WTC11 (cell line): ENCODE measurements at regions not wholly inside any gene's neighbourhood (a gene's known extent, or its start where the extent isn't known, plus 50 kb on each side); places are given as distances from the start of the nearest gene placed in this dataset.

Experiments used
- ATAC-seq: fragments of 200-7000 bp; cut with Tn5 transposase; 2 replicates; pipeline ENCODE4 v1.10.0; 2021; ENCODE audit warnings: mild to moderate bottlenecking, moderate library complexity
- CTCF ChIA-PET: fragments of 300-600 bp; sonication (Branson Sonifier 250); formaldehyde crosslinking; loops from one replicate; lab custom pipeline; 2021; ENCODE audit warnings: antibody characterized with exemption; lab: Charles Lee
- POLR2A ChIA-PET: fragments of 350-600 bp; sonication (Branson Sonifier 250); formaldehyde crosslinking; loops from one replicate; lab custom pipeline; 2021; ENCODE audit warnings: antibody characterized with exemption; lab: Charles Lee
- DNase-seq: peaks from one replicate; pipeline ENCODE4 v3.0.0; 2021; ENCODE audit warnings: low spot score
- H3K27ac Mint-ChIP-seq: 2 replicates; pipeline ENCODE4 v1.8.0; 2021; ENCODE audit warnings: mixed read lengths
- H3K27me3 Mint-ChIP-seq: 2 replicates; pipeline ENCODE4 v1.8.0; 2021; ENCODE audit warnings: low read depth, mild to moderate bottlenecking, moderate library complexity, mixed read lengths
- H3K36me3 Mint-ChIP-seq: 2 replicates; pipeline ENCODE4 v1.8.0; 2021; ENCODE audit warnings: mixed read lengths
- H3K4me1 Mint-ChIP-seq: 2 replicates; pipeline ENCODE4 v1.8.0; 2022; ENCODE audit warnings: mixed read lengths
- H3K4me3 Mint-ChIP-seq: 2 replicates; pipeline ENCODE4 v1.8.0; 2021; ENCODE audit warnings: mild to moderate bottlenecking, moderate library complexity, mixed read lengths
- H3K9me3 Mint-ChIP-seq: 2 replicates; pipeline ENCODE4 v1.8.0; 2021; ENCODE audit warnings: mixed read lengths
- E2F4 ChIP-seq: sonication (generic); formaldehyde crosslinking; IDR thresholded peaks from 2 replicates; pipeline ENCODE4 v1.8.1; 2022; ENCODE audit warnings: low read depth, mild to moderate bottlenecking, moderate library complexity, missing genetic modification reagents, borderline replicate concordance
- FOXJ3 ChIP-seq: sonication (generic); formaldehyde crosslinking; IDR thresholded peaks from 2 replicates; pipeline ENCODE4 v1.9.0; 2021; ENCODE audit warnings: missing genetic modification reagents, mild to moderate bottlenecking, borderline replicate concordance
- FOXK1 ChIP-seq: sonication (generic); formaldehyde crosslinking; IDR thresholded peaks from 2 replicates; pipeline ENCODE4 v1.8.0; 2022; ENCODE audit warnings: mild to moderate bottlenecking, moderate library complexity, missing genetic modification reagents
- GTF2I ChIP-seq: fragments of 250-450 bp; sonication (Bioruptor Pico); conservative IDR thresholded peaks from 2 replicates; pipeline ENCODE4 v1.4.0; 2021; ENCODE audit warnings: mild to moderate bottlenecking
- HMGA2 ChIP-seq: fragments of 250-450 bp; sonication (Bioruptor Pico); IDR thresholded peaks from 2 replicates; pipeline ENCODE4 v1.4.0; 2021; ENCODE audit warnings: mild to moderate bottlenecking, moderate library complexity
- JAZF1 ChIP-seq: fragments of 250-450 bp; sonication (Bioruptor Pico); IDR thresholded peaks from 2 replicates; pipeline ENCODE4 v1.9.0; 2021; ENCODE audit warnings: moderate library complexity, mild to moderate bottlenecking, inconsistent platforms
- SMAD3 ChIP-seq: sonication (generic); formaldehyde crosslinking; IDR thresholded peaks from 2 replicates; pipeline ENCODE4 v1.8.0; 2022; ENCODE audit warnings: missing genetic modification reagents, mild to moderate bottlenecking, borderline replicate concordance
- USF1 ChIP-seq: sonication (generic); formaldehyde crosslinking; IDR thresholded peaks from 2 replicates; pipeline ENCODE4 v1.8.0; 2022; ENCODE audit warnings: mild to moderate bottlenecking, missing genetic modification reagents
- ZNF138 ChIP-seq: sonication (generic); formaldehyde crosslinking; conservative IDR thresholded peaks from 2 replicates; pipeline ENCODE4 v1.8.1; 2022; ENCODE audit warnings: mild to moderate bottlenecking, moderate library complexity, missing genetic modification reagents
- ZNF263 ChIP-seq: sonication (generic); formaldehyde crosslinking; IDR thresholded peaks from 2 replicates; pipeline ENCODE4 v1.8.1; 2022; ENCODE audit warnings: low read depth, mild to moderate bottlenecking, moderate library complexity, missing genetic modification reagents
- ZNF396 ChIP-seq: fragments of 250-450 bp; sonication (Bioruptor Pico); IDR thresholded peaks from 2 replicates; pipeline ENCODE4 v1.8.0; 2021; ENCODE audit warnings: mild to moderate bottlenecking, moderate library complexity, borderline replicate concordance
- ZNF532 ChIP-seq: fragments of 250-450 bp; sonication (Bioruptor Pico); IDR thresholded peaks from 2 replicates; pipeline ENCODE4 v1.9.0; 2021; ENCODE audit warnings: mild to moderate bottlenecking, borderline replicate concordance
- TF ChIP-seq, protein P1 (sequence below): sonication (generic); formaldehyde crosslinking; IDR thresholded peaks from 2 replicates; pipeline ENCODE4 v1.8.0; 2022; ENCODE audit warnings: mild to moderate bottlenecking, missing genetic modification reagents
- TF ChIP-seq, protein P2 (sequence below): sonication (generic); formaldehyde crosslinking; IDR thresholded peaks from 2 replicates; pipeline ENCODE4 v1.8.1; 2023; ENCODE audit warnings: mild to moderate bottlenecking, moderate library complexity, missing genetic modification reagents
- TF ChIP-seq, protein P3 (sequence below): sonication (generic); formaldehyde crosslinking; IDR thresholded peaks from 2 replicates; pipeline ENCODE4 v1.8.1; 2023; ENCODE audit warnings: mild to moderate bottlenecking, missing genetic modification reagents
- TF ChIP-seq, protein P4 (sequence below): sonication (generic); formaldehyde crosslinking; conservative IDR thresholded peaks from 2 replicates; pipeline ENCODE4 v1.8.1; 2023; ENCODE audit warnings: mild to moderate bottlenecking, low read depth, missing genetic modification reagents, moderate library complexity

DNA sequence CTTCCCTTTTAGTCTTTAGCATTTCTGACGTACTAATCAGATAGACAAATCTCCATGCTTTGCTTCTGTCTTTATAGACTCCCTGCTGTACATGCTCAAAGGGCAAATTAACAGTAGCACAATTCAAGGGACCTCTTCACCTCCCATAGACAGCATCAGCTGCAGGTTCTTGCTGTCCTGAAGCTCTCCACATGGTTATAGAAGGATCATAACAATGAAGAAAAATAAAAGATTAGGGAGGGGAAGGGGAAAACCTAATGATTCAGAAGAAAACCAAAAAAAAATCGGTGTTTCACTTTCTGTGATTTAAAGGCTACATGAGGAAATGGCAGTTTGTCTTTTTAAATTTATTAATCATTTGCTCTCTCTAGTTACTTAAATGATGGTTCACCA is 155.5 kb downstream of the PTCSC3 start (continued):
- TF ChIP-seq, protein P1, sequence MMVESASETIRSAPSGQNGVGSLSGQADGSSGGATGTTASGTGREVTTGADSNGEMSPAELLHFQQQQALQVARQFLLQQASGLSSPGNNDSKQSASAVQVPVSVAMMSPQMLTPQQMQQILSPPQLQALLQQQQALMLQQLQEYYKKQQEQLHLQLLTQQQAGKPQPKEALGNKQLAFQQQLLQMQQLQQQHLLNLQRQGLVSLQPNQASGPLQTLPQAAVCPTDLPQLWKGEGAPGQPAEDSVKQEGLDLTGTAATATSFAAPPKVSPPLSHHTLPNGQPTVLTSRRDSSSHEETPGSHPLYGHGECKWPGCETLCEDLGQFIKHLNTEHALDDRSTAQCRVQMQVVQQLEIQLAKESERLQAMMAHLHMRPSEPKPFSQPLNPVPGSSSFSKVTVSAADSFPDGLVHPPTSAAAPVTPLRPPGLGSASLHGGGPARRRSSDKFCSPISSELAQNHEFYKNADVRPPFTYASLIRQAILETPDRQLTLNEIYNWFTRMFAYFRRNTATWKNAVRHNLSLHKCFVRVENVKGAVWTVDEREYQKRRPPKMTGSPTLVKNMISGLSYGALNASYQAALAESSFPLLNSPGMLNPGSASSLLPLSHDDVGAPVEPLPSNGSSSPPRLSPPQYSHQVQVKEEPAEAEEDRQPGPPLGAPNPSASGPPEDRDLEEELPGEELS (CRISPR knock-in tag), result no peak
- TF ChIP-seq FOXJ3 (CRISPR knock-in tag) (no peak), ZNF532 (CRISPR knock-in tag) (no peak), ZNF263 (CRISPR knock-in tag) (no peak), USF1 (CRISPR knock-in tag) (no peak)

DNA sequence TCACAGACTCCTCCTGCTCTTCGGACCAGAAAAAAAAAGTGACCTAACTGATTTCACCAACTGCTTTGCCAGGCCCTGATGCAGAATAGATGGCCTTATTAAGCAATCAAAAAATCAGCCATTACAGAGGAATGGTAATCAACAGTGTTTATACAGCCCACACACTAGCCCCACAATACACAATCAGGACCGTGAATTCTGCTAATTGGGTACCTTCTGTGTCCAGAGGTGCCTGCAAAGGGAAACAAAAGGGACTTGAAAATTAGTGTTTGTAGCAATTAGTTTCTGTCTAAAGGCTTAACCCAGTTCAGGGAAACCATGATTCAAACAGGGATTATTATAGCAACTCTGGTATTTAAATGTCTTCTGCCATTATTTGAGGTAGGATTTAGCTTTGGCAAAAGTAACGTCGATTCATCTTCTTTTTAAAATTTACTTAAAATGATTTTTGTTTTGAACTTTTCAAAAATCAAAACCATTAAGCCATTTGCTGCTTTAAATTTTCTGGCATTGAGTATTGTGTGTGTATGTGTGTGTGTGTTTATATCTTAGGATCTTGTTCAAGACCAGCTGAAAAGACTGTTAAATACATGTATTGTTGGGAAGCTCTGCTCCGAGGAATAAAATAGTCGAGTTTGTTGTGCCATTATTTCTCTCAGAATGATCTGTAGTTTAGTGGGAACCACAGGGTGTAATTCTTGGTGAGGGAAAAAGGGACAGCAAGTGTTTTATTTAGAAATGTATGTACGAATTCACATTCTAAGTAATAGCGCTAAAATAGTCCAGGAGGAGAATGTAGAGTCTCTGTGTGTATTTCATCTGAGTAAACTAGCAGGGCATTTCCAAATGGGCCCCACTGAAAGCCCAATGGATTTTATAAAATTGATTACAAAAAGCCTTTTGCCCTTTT is 156.1 kb downstream of the PTCSC3 start:
- Mint-ChIP-seq H3K9me3 (no peaks in the 10 kb centered on the region), H3K4me3 (no peak overlapping the region), H3K4me1 (no peaks in the 10 kb centered on the region), H3K27me3 (no peaks in the 10 kb centered on the region), H3K27ac (no peak overlapping the region), H3K36me3 (no peaks in the 10 kb centered on the region)
- DNase-seq (no peak), ATAC-seq (no peak)
- CTCF ChIA-PET, result no interaction called here
- POLR2A ChIA-PET, result no interaction called here
- TF ChIP-seq JAZF1 (no peak), E2F4 (no peak), HMGA2 (no peak), FOXJ3 (CRISPR knock-in tag) (no peak), ZNF396 (no peak), ZNF138 (CRISPR knock-in tag) (no peak), GTF2I (CRISPR knock-in tag) (no peak), FOXK1 (no peak), SMAD3 (no peak), USF1 (CRISPR knock-in tag) (no peak)
- TF ChIP-seq, protein P2, sequence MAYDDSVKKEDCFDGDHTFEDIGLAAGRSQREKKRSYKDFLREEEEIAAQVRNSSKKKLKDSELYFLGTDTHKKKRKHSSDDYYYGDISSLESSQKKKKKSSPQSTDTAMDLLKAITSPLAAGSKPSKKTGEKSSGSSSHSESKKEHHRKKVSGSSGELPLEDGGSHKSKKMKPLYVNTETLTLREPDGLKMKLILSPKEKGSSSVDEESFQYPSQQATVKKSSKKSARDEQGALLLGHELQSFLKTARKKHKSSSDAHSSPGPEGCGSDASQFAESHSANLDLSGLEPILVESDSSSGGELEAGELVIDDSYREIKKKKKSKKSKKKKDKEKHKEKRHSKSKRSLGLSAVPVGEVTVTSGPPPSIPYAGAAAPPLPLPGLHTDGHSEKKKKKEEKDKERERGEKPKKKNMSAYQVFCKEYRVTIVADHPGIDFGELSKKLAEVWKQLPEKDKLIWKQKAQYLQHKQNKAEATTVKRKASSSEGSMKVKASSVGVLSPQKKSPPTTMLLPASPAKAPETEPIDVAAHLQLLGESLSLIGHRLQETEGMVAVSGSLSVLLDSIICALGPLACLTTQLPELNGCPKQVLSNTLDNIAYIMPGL (CRISPR knock-in tag), result no peak
- TF ChIP-seq, protein P3, sequence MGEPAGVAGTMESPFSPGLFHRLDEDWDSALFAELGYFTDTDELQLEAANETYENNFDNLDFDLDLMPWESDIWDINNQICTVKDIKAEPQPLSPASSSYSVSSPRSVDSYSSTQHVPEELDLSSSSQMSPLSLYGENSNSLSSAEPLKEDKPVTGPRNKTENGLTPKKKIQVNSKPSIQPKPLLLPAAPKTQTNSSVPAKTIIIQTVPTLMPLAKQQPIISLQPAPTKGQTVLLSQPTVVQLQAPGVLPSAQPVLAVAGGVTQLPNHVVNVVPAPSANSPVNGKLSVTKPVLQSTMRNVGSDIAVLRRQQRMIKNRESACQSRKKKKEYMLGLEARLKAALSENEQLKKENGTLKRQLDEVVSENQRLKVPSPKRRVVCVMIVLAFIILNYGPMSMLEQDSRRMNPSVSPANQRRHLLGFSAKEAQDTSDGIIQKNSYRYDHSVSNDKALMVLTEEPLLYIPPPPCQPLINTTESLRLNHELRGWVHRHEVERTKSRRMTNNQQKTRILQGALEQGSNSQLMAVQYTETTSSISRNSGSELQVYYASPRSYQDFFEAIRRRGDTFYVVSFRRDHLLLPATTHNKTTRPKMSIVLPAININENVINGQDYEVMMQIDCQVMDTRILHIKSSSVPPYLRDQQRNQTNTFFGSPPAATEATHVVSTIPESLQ, result no peak
- TF ChIP-seq, protein P4, sequence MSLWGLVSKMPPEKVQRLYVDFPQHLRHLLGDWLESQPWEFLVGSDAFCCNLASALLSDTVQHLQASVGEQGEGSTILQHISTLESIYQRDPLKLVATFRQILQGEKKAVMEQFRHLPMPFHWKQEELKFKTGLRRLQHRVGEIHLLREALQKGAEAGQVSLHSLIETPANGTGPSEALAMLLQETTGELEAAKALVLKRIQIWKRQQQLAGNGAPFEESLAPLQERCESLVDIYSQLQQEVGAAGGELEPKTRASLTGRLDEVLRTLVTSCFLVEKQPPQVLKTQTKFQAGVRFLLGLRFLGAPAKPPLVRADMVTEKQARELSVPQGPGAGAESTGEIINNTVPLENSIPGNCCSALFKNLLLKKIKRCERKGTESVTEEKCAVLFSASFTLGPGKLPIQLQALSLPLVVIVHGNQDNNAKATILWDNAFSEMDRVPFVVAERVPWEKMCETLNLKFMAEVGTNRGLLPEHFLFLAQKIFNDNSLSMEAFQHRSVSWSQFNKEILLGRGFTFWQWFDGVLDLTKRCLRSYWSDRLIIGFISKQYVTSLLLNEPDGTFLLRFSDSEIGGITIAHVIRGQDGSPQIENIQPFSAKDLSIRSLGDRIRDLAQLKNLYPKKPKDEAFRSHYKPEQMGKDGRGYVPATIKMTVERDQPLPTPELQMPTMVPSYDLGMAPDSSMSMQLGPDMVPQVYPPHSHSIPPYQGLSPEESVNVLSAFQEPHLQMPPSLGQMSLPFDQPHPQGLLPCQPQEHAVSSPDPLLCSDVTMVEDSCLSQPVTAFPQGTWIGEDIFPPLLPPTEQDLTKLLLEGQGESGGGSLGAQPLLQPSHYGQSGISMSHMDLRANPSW (CRISPR knock-in tag), result no peak
